ENCODE measurements at regions not wholly inside any gene's neighbourhood (a gene's known extent, or its start where the extent isn't known, plus 50 kb on each side); places are given as distances from the start of the nearest gene placed in this dataset.

DNA sequence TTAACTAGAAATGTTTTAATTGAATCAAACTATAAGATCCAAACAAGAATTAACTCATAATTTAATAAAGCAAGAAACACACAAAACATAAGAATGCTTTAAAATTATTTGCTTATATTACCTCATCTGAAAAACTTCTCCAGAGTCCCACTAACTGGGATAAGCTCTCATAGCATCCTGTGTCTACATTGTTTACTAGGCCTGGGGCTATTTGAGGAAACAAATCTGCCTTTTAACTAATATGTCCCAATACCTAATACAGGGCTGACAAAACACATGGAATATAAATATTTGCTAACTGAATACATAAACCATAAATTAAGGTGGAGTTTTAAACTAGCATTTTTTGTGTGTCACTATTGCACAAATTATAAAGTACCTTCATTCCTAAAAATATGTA, 1399.8 kb upstream of the SLC10A2 start:
- no peak for TF ChIP-seq POU2F2 (IDR thresholded peaks at IDR 0.05; ENCODE audit: low read depth, low read length)
- no peak for TF ChIP-seq SPI1 (IDR thresholded peaks at IDR 0.05; ENCODE audit: low read depth, low read length)
- TF ChIP-seq PAX5 (IDR thresholded peaks at IDR 0.05; ENCODE audit: insufficient read depth, low read length, severe bottlenecking): no peak
- DNase-seq (ENCODE audit: insufficient read length, low spot score) (no peak), FAIRE-seq (no peak)

DNA sequence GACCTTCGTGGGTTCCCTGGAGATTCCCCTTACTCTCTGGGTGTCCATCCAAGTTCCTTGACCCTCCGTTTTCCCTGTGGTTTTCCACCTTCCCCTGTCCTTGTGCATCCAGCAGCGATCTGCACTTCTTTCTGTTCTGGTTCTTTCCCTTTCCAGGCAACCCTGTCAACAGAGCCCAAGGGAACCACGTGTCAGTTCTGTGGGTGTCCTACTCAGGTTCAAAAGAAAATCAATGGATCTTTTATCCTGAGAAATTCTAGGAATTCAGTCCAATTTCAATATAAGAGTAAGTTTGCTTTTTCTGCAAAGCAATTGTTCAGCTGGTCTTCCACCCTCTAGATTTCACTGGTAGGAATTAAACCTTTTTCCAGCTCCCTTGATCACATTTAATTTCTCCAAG, 1394.8 kb upstream of the SLC10A2 start:
- FAIRE-seq (no peak), DNase-seq (ENCODE audit: insufficient read length, low spot score) (no peak)
- TF ChIP-seq PAX5 (IDR thresholded peaks at IDR 0.05; ENCODE audit: insufficient read depth, low read length, severe bottlenecking) (no peak), SPI1 (IDR thresholded peaks at IDR 0.05; ENCODE audit: low read depth, low read length) (no peak), TAF1 (IDR thresholded peaks at IDR 0.05; ENCODE audit: low read depth, low read length) (no peak), POU2F2 (IDR thresholded peaks at IDR 0.05; ENCODE audit: low read depth, low read length) (no peak), POLR2AphosphoS5 (IDR thresholded peaks at IDR 0.05; ENCODE audit: low read depth, low read length) (no peak), POLR2A (IDR thresholded peaks at IDR 0.05; ENCODE audit: low read depth, low read length) (no peak)

DNA sequence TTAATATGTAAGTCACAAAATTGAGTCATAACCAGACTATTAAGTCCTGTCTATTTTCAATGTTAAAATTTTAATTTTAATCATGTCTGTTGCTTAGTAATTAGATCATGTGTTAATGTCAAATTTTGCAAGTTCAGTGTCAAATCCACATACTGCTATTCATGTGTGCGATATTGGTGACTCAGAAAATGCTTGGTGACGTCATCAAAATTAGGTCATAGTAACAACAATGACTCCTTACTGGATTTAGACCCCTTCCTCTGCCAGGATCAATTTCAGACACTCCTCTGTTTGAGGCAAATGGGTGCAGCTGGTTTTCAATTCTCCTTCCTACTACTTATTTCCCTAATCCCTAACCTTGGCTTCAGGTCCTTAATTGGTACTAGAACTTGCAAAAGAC, 1394.3 kb upstream of the SLC10A2 start:
- FAIRE-seq (no peak), DNase-seq (ENCODE audit: insufficient read length, low spot score) (no peak)
- TF ChIP-seq SPI1 (IDR thresholded peaks at IDR 0.05; ENCODE audit: low read depth, low read length) (no peak), POU2F2 (IDR thresholded peaks at IDR 0.05; ENCODE audit: low read depth, low read length) (no peak), TAF1 (IDR thresholded peaks at IDR 0.05; ENCODE audit: low read depth, low read length) (no peak), POLR2A (IDR thresholded peaks at IDR 0.05; ENCODE audit: low read depth, low read length) (no peak), POLR2AphosphoS5 (IDR thresholded peaks at IDR 0.05; ENCODE audit: low read depth, low read length) (no peak)

DNA sequence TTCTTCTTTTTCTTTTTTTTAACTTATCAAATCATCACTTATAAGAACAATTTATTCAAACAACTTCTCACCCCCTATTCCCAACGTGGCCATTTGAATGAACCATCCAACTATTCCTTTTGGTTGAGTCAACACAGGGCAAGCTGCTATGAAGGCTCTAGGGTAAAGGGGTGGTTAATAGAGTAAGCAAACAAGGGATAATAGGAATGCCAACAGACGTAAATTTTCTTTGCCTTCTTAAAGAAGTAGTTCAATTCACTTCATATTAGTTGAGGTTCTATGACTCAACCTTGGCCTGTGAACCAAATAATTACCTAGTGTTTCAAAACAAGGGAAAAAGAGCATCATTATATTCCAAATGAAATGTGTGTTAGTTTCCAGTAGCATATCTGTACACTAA, 1383.8 kb upstream of the SLC10A2 start:
- no peak for DNase-seq (ENCODE audit: insufficient read length, low spot score)
- FAIRE-seq: no peak
- TF ChIP-seq TAF1 (IDR thresholded peaks at IDR 0.05; ENCODE audit: low read depth, low read length) (no peak), POU2F2 (IDR thresholded peaks at IDR 0.05; ENCODE audit: low read depth, low read length) (no peak), POLR2AphosphoS5 (IDR thresholded peaks at IDR 0.05; ENCODE audit: low read depth, low read length) (no peak), POLR2A (IDR thresholded peaks at IDR 0.05; ENCODE audit: low read depth, low read length) (no peak), SPI1 (IDR thresholded peaks at IDR 0.05; ENCODE audit: low read depth, low read length) (no peak), PAX5 (IDR thresholded peaks at IDR 0.05; ENCODE audit: insufficient read depth, low read length, severe bottlenecking) (no peak)

DNA sequence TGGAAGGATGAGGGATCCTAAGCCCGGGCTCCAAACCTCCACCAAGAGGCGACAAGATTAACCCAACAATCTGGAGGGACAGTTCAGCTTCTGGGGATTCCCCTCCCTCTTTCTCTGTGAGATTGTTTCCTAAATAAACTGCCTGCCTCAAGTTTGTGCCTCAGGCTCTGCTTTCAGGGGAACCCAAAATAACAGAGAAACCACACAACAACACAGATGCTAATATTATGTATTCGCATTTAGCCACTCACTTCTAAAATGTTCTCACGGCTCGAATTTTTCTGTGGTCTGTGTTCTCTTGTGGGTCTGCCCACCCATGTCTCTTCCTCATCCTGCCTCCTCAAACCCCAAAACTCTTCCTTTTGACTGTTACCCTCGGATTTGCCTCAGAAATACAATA, 1381.1 kb upstream of the SLC10A2 start:
- FAIRE-seq: no peak
- DNase-seq (ENCODE audit: insufficient read length, low spot score): no peak
- TF ChIP-seq POLR2A (IDR thresholded peaks at IDR 0.05; ENCODE audit: low read depth, low read length) (no peak), POLR2AphosphoS5 (IDR thresholded peaks at IDR 0.05; ENCODE audit: low read depth, low read length) (no peak)

DNA sequence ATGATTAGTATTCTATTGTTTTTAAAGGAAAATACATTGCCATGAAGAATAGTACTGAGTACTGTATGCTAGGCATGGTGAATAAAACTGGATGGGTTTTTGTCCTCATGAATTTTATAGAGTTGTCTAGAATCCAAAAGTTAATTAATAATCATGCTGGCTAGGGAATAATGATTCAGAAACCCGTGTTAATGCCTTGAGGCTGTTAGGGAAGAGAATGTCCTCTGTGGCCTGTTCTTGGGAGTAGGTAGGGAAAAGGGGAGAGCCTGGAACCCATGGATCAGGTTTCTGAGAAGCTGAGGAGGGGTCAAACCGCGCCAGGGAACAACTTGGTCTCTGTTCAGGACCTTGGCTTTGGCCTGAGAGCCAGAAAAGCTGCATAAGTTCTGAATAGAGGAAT, 1376.3 kb upstream of the SLC10A2 start:
- TF ChIP-seq POLR2A (IDR thresholded peaks at IDR 0.05; ENCODE audit: low read depth, low read length): no peak
- no peak for FAIRE-seq
- no peak for DNase-seq (ENCODE audit: insufficient read length, low spot score)

DNA sequence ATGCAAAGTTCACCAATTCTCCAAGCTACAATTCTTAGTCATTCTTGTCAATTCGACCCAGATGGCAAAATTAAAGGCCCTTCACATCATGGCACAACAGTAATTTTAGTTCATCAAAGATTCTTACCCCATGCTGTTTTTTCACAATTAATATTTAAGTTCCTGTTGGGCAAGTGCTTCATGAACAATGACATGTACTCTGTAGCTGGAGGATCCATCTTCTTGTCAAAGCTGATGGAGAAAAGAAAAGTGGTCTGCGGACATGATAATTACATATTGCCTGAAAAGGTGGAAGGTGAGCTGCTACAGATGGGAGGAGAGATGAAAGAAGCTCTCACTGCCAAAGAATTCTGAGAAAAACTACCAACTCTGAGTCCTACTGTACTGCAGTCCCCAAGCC, 1370.3 kb upstream of the SLC10A2 start:
- no peak for DNase-seq (ENCODE audit: insufficient read length, low spot score)
- TF ChIP-seq POU2F2 (IDR thresholded peaks at IDR 0.05; ENCODE audit: low read depth, low read length) (no peak), PAX5 (IDR thresholded peaks at IDR 0.05; ENCODE audit: insufficient read depth, low read length, severe bottlenecking) (no peak), POLR2A (IDR thresholded peaks at IDR 0.05; ENCODE audit: low read depth, low read length) (no peak), POLR2AphosphoS5 (IDR thresholded peaks at IDR 0.05; ENCODE audit: low read depth, low read length) (no peak), TAF1 (IDR thresholded peaks at IDR 0.05; ENCODE audit: low read depth, low read length) (no peak), SPI1 (IDR thresholded peaks at IDR 0.05; ENCODE audit: low read depth, low read length) (no peak)

DNA sequence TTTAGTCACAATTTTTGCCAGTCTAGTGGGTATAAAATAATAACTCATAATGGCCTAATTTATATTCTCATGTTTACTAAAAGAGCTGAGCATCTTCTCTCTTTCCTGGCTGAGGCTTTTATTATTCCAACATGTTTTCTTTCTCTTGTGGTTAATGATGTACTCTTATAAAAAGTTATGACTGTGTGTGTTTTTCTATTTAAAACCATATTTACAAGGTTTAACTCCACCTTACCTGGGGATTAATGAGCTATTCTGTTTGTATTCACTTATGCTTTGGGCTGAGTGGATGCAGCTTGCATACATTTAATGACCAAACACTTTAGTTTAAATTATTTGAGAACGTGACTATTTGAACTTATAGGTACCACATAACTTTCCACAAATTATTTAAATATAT, 1365.7 kb upstream of the SLC10A2 start:
- FAIRE-seq: no peak
- DNase-seq (ENCODE audit: insufficient read length, low spot score): no peak
- no peak for TF ChIP-seq TAF1 (IDR thresholded peaks at IDR 0.05; ENCODE audit: low read depth, low read length)
- no peak for TF ChIP-seq POLR2AphosphoS5 (IDR thresholded peaks at IDR 0.05; ENCODE audit: low read depth, low read length)
- TF ChIP-seq SPI1 (IDR thresholded peaks at IDR 0.05; ENCODE audit: low read depth, low read length): no peak
- TF ChIP-seq POLR2A (IDR thresholded peaks at IDR 0.05; ENCODE audit: low read depth, low read length): no peak
- TF ChIP-seq POU2F2 (IDR thresholded peaks at IDR 0.05; ENCODE audit: low read depth, low read length): no peak
- TF ChIP-seq PAX5 (IDR thresholded peaks at IDR 0.05; ENCODE audit: insufficient read depth, low read length, severe bottlenecking): no peak

More for the DNA sequence above, 1370.3 kb upstream of the SLC10A2 start:
- no peak for FAIRE-seq

DNA sequence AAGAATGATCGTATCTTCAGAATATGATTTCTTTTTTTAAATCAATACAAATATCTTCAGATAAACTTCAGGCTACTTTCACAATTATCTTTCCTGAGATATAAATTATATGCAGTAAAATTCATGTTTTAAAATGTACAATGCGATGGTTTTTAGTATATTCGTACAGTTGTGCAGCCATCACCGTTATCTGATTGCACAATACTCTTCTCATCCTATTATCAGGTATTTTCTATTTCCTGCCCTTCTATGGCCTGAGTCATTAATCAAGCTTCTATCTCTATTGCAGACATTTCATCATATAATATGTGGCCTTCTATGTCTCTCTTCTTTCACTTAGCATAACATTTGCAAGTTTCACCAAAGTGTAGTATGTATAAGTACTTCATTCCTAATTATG, 1360.2 kb upstream of the SLC10A2 start:
- FAIRE-seq: no peak
- no peak for DNase-seq (ENCODE audit: insufficient read length, low spot score)
- TF ChIP-seq POLR2AphosphoS5 (IDR thresholded peaks at IDR 0.05; ENCODE audit: low read depth, low read length) (no peak), POU2F2 (IDR thresholded peaks at IDR 0.05; ENCODE audit: low read depth, low read length) (no peak), TAF1 (IDR thresholded peaks at IDR 0.05; ENCODE audit: low read depth, low read length) (no peak), SPI1 (IDR thresholded peaks at IDR 0.05; ENCODE audit: low read depth, low read length) (no peak), PAX5 (IDR thresholded peaks at IDR 0.05; ENCODE audit: insufficient read depth, low read length, severe bottlenecking) (no peak), POLR2A (IDR thresholded peaks at IDR 0.05; ENCODE audit: low read depth, low read length) (no peak)

DNA sequence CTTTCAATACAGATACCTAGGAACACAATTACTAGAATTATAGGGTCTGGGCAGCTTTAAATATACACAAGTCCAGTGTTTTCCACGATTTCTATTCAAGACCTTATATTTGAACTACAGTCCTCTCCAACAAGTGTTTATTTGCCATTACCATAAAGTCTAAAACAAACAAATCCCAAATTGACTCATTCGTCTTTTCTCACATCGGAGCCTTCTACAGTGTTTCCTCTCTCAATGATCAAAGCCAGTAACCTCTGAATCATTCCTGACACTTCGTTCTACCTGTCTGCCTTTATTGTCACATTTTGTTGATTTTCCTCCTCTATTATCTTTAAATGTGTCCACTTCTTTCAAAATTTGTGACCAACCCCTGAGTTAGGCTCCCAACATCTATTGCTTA, 1356.5 kb upstream of the SLC10A2 start:
- FAIRE-seq: no peak
- TF ChIP-seq SPI1 (IDR thresholded peaks at IDR 0.05; ENCODE audit: low read depth, low read length): no peak
- no peak for TF ChIP-seq PAX5 (IDR thresholded peaks at IDR 0.05; ENCODE audit: insufficient read depth, low read length, severe bottlenecking)
- no peak for TF ChIP-seq POU2F2 (IDR thresholded peaks at IDR 0.05; ENCODE audit: low read depth, low read length)
- TF ChIP-seq POLR2AphosphoS5 (IDR thresholded peaks at IDR 0.05; ENCODE audit: low read depth, low read length): no peak
- TF ChIP-seq TAF1 (IDR thresholded peaks at IDR 0.05; ENCODE audit: low read depth, low read length): no peak
- no peak for TF ChIP-seq POLR2A (IDR thresholded peaks at IDR 0.05; ENCODE audit: low read depth, low read length)
- DNase-seq (ENCODE audit: insufficient read length, low spot score): no peak

DNA sequence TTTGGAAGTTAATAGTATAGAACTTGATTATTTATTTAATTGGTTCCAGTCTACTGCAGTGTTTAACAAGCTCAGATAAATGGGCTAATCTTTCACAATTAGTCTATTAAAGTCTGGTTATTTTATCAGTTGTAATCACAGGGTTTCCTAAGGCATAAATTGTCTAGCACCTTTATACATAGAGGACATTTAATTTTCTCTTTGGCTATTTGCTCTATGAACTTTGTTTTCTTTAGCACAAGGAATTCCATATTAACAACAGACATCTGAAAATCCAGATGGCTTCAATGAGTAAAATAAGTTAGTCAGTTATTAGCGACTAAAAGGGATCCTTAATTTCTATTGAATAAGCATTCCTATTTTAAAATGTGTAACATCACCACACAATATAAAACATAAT, 1350.8 kb upstream of the SLC10A2 start:
- FAIRE-seq: no peak
- no peak for TF ChIP-seq POLR2AphosphoS5 (IDR thresholded peaks at IDR 0.05; ENCODE audit: low read depth, low read length)
- no peak for TF ChIP-seq POLR2A (IDR thresholded peaks at IDR 0.05; ENCODE audit: low read depth, low read length)
- TF ChIP-seq TAF1 (IDR thresholded peaks at IDR 0.05; ENCODE audit: low read depth, low read length): no peak
- no peak for TF ChIP-seq SPI1 (IDR thresholded peaks at IDR 0.05; ENCODE audit: low read depth, low read length)
- no peak for TF ChIP-seq PAX5 (IDR thresholded peaks at IDR 0.05; ENCODE audit: insufficient read depth, low read length, severe bottlenecking)
- no peak for TF ChIP-seq POU2F2 (IDR thresholded peaks at IDR 0.05; ENCODE audit: low read depth, low read length)
- DNase-seq (ENCODE audit: insufficient read length, low spot score): no peak

Measured in GM12891 (cell line).